ENCODE measurements at regions not wholly inside any gene's neighbourhood (a gene's known extent, or its start where the extent isn't known, plus 50 kb on each side); places are given as distances from the start of the nearest gene placed in this dataset.

- no peak for TF ChIP-seq EP300 (IDR thresholded peaks at IDR 0.05; ENCODE audit: borderline replicate concordance)
- TF ChIP-seq USF1 (IDR thresholded peaks at IDR 0.05) = no peak
- TF ChIP-seq TCF12 (IDR thresholded peaks at IDR 0.05; ENCODE audit: low read depth) = no peak
- TF ChIP-seq FOXM1 (IDR thresholded peaks at IDR 0.05; ENCODE audit: borderline replicate concordance, low read depth) = no peak
- TF ChIP-seq RAD21 (IDR thresholded peaks at IDR 0.05; ENCODE audit: low read depth) = no peak
- TF ChIP-seq CEBPB (IDR thresholded peaks at IDR 0.05) = no peak
- no peak for TF ChIP-seq REST (IDR thresholded peaks at IDR 0.05; ENCODE audit: low read depth)
- TF ChIP-seq CREB1 (IDR thresholded peaks at IDR 0.05; ENCODE audit: low read depth) = no peak
- TF ChIP-seq EGR1 (IDR thresholded peaks at IDR 0.05) = no peak
- TF ChIP-seq TAF1 (IDR thresholded peaks at IDR 0.05; ENCODE audit: low read depth) = no peak
- TF ChIP-seq ZBTB7A (IDR thresholded peaks at IDR 0.05; ENCODE audit: low read depth) = no peak
- no peak for TF ChIP-seq NFIC (IDR thresholded peaks at IDR 0.05)
- TF ChIP-seq YY1 (IDR thresholded peaks at IDR 0.05; ENCODE audit: low read depth) = no peak
Measured at GRCh38 chr7:81207801-81208200, 288.9 kb upstream of the SEMA3C start.

- TF ChIP-seq REST (IDR thresholded peaks at IDR 0.05; ENCODE audit: low read depth) = no peak
- no peak for TF ChIP-seq FOXM1 (IDR thresholded peaks at IDR 0.05; ENCODE audit: borderline replicate concordance, low read depth)
- no peak for TF ChIP-seq USF1 (IDR thresholded peaks at IDR 0.05)
- TF ChIP-seq RAD21 (IDR thresholded peaks at IDR 0.05; ENCODE audit: low read depth) = no peak
- no peak for TF ChIP-seq TEAD4 (IDR thresholded peaks at IDR 0.05)
- TF ChIP-seq EGR1 (IDR thresholded peaks at IDR 0.05) = no peak
- TF ChIP-seq TCF12 (IDR thresholded peaks at IDR 0.05; ENCODE audit: low read depth) = no peak
- no peak for TF ChIP-seq NFIC (IDR thresholded peaks at IDR 0.05)
- TF ChIP-seq CREB1 (IDR thresholded peaks at IDR 0.05; ENCODE audit: low read depth) = no peak
- no peak for TF ChIP-seq TAF1 (IDR thresholded peaks at IDR 0.05; ENCODE audit: low read depth)
- TF ChIP-seq CEBPB (IDR thresholded peaks at IDR 0.05) = no peak
- no peak for TF ChIP-seq YY1 (IDR thresholded peaks at IDR 0.05; ENCODE audit: low read depth)
- no peak for TF ChIP-seq EP300 (IDR thresholded peaks at IDR 0.05; ENCODE audit: borderline replicate concordance)
- TF ChIP-seq MAX (IDR thresholded peaks at IDR 0.05) = no peak
- TF ChIP-seq ZBTB7A (IDR thresholded peaks at IDR 0.05; ENCODE audit: low read depth) = no peak
Measured at GRCh38 chr7:81206667-81207360, 288.0 kb upstream of the SEMA3C start.

- no peak for TF ChIP-seq EP300 (IDR thresholded peaks at IDR 0.05; ENCODE audit: borderline replicate concordance)
- no peak for TF ChIP-seq FOXM1 (IDR thresholded peaks at IDR 0.05; ENCODE audit: borderline replicate concordance, low read depth)
- no peak for TF ChIP-seq EGR1 (IDR thresholded peaks at IDR 0.05)
- no peak for TF ChIP-seq TCF12 (IDR thresholded peaks at IDR 0.05; ENCODE audit: low read depth)
- TF ChIP-seq MAX (IDR thresholded peaks at IDR 0.05) = no peak
Measured at GRCh38 chr7:81206217-81206616, 287.4 kb upstream of the SEMA3C start.

GRCh38 chr7:81201188-81201587, 282.3 kb upstream of the SEMA3C start:
- TF ChIP-seq TAF1 (IDR thresholded peaks at IDR 0.05; ENCODE audit: low read depth) (no peak), TCF12 (IDR thresholded peaks at IDR 0.05; ENCODE audit: low read depth) (no peak), FOXM1 (IDR thresholded peaks at IDR 0.05; ENCODE audit: borderline replicate concordance, low read depth) (no peak), CEBPB (IDR thresholded peaks at IDR 0.05) (no peak), MAX (IDR thresholded peaks at IDR 0.05) (no peak), REST (IDR thresholded peaks at IDR 0.05; ENCODE audit: low read depth) (no peak), YY1 (IDR thresholded peaks at IDR 0.05; ENCODE audit: low read depth) (no peak), EP300 (IDR thresholded peaks at IDR 0.05; ENCODE audit: borderline replicate concordance) (no peak), TEAD4 (IDR thresholded peaks at IDR 0.05) (no peak), USF1 (IDR thresholded peaks at IDR 0.05) (no peak), EGR1 (IDR thresholded peaks at IDR 0.05) (no peak), CREB1 (IDR thresholded peaks at IDR 0.05; ENCODE audit: low read depth) (no peak), ZBTB7A (IDR thresholded peaks at IDR 0.05; ENCODE audit: low read depth) (no peak), NFIC (IDR thresholded peaks at IDR 0.05) (no peak), RAD21 (IDR thresholded peaks at IDR 0.05; ENCODE audit: low read depth) (no peak)

All from Ishikawa (cell line).